GM23248 (cell line): ENCODE measurements at regions not wholly inside any gene's neighbourhood (a gene's known extent, or its start where the extent isn't known, plus 50 kb on each side); places are given as distances from the start of the nearest gene placed in this dataset.
"Not testable (repeated sequence)": the region's sequence is repeated elsewhere in the genome, so short reads cannot be mapped to it uniquely, and the experiment has no call there.

Source experiments
- EZH2 ChIP-seq: fragments of 200-600 bp; sonication (generic); IDR thresholded peaks from 2 replicates; pipeline ENCODE4 v1.6.1; 2018; ENCODE audit warnings: antibody characterized with exemption, mild to moderate bottlenecking; ENCODE audit not compliant: insufficient read depth, poor library complexity, severe bottlenecking
- EZH2phosphoT487 ChIP-seq: fragments of 200-600 bp; sonication (generic); IDR thresholded peaks from 2 replicates; pipeline ENCODE4 v1.6.1; 2018; ENCODE audit warnings: antibody characterized with exemption, moderate library complexity, mild to moderate bottlenecking, low read depth; ENCODE audit not compliant: insufficient read depth

- not testable (repeated sequence) for TF ChIP-seq EZH2phosphoT487, EZH2
Measured at GRCh38 chr15:77872521-77873425, 204.7 kb downstream of the TBC1D2B start.
